ENCODE measurements at regions not wholly inside any gene's neighbourhood (a gene's known extent, or its start where the extent isn't known, plus 50 kb on each side); places are given as distances from the start of the nearest gene placed in this dataset.

GRCh38 chr15:69530991-69531664 is 78.5 kb downstream of the RPLP1 start:
- no peak for DNase-seq (ENCODE audit: low read depth)

- no peak for DNase-seq (ENCODE audit: low read depth)
Measured at GRCh38 chr15:69531665-69532027, 79.0 kb downstream of the RPLP1 start.

GRCh38 chr15:69532066-69532465 is 79.4 kb downstream of the RPLP1 start:
- no peak for DNase-seq (ENCODE audit: low read depth)

- no peak for DNase-seq (ENCODE audit: low read depth)
Measured at GRCh38 chr15:69532856-69533255, 80.2 kb downstream of the RPLP1 start.

- no peak for DNase-seq (ENCODE audit: low read depth)
Measured at GRCh38 chr15:69533522-69533921, 80.9 kb downstream of the RPLP1 start.

- DNase-seq (ENCODE audit: low read depth), result no peak
Measured at GRCh38 chr15:69535101-69535638, 82.6 kb downstream of the RPLP1 start.

GRCh38 chr15:69535998-69536397 is 83.4 kb downstream of the RPLP1 start:
- no peak for DNase-seq (ENCODE audit: low read depth)

- DNase-seq (ENCODE audit: low read depth), result no peak
Measured at GRCh38 chr15:69536726-69537512, 84.3 kb downstream of the RPLP1 start.

GRCh38 chr15:69537901-69538300 is 85.3 kb downstream of the RPLP1 start:
- no peak for DNase-seq (ENCODE audit: low read depth)

GRCh38 chr15:69538379-69538778 is 85.8 kb downstream of the RPLP1 start:
- DNase-seq (ENCODE audit: low read depth), result no peak

GRCh38 chr15:69539345-69539744 is 86.7 kb downstream of the RPLP1 start:
- no peak for DNase-seq (ENCODE audit: low read depth)

- no peak for DNase-seq (ENCODE audit: low read depth)
Measured at GRCh38 chr15:69540622-69541021, 88.0 kb downstream of the RPLP1 start.

- no peak for DNase-seq (ENCODE audit: low read depth)
Measured at GRCh38 chr15:69542028-69542427, 89.4 kb downstream of the RPLP1 start.

GRCh38 chr15:69543681-69544364 is 91.2 kb downstream of the RPLP1 start:
- DNase-seq (ENCODE audit: low read depth), result no peak

GRCh38 chr15:69544365-69545113 is 91.9 kb downstream of the RPLP1 start:
- DNase-seq (ENCODE audit: low read depth), result no peak

GRCh38 chr15:69546182-69546581 is 93.6 kb downstream of the RPLP1 start:
- DNase-seq (ENCODE audit: low read depth), result no peak

- no peak for DNase-seq (ENCODE audit: low read depth)
Measured at GRCh38 chr15:69548395-69549180, 96.0 kb downstream of the RPLP1 start.

GRCh38 chr15:69551391-69552056 is 98.9 kb downstream of the RPLP1 start:
- no peak for DNase-seq (ENCODE audit: low read depth)

- no peak for DNase-seq (ENCODE audit: low read depth)
Measured at GRCh38 chr15:69552057-69552815, 99.6 kb downstream of the RPLP1 start.

- no peak for DNase-seq (ENCODE audit: low read depth)
Measured at GRCh38 chr15:69553686-69554085, 101.1 kb downstream of the RPLP1 start.

Measured in activated T-cell treated with anti-CD3 and anti-CD28 coated beads for 24 hours (primary cell).